ENCODE measurements at regions not wholly inside any gene's neighbourhood (a gene's known extent, or its start where the extent isn't known, plus 50 kb on each side); places are given as distances from the start of the nearest gene placed in this dataset.

DNA sequence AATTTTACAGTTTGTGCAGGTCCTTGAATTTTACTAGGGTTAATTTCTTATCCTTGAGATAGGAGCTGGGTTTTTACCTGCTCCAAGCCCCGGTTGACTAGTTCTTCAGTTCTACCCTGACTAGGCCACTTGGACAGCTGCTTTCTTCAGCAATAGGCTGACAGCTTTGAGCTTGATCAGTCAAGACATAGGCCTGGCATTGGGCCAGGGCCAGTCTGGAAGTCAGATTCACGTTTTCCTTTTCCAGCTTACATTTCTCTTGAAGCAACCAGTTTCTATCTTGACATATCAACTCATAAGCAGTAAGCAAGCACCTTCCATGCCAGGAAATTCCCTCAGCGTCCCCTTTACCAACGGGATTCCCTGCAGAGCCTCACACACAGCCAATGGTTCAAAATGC lies 63.7 kb upstream of the AJAP1 start:
- H3K4me3 ChIP-seq (ENCODE audit: control insufficient read depth, low read depth, low read length) = no peak overlapping the region
- TF ChIP-seq, protein P1, sequence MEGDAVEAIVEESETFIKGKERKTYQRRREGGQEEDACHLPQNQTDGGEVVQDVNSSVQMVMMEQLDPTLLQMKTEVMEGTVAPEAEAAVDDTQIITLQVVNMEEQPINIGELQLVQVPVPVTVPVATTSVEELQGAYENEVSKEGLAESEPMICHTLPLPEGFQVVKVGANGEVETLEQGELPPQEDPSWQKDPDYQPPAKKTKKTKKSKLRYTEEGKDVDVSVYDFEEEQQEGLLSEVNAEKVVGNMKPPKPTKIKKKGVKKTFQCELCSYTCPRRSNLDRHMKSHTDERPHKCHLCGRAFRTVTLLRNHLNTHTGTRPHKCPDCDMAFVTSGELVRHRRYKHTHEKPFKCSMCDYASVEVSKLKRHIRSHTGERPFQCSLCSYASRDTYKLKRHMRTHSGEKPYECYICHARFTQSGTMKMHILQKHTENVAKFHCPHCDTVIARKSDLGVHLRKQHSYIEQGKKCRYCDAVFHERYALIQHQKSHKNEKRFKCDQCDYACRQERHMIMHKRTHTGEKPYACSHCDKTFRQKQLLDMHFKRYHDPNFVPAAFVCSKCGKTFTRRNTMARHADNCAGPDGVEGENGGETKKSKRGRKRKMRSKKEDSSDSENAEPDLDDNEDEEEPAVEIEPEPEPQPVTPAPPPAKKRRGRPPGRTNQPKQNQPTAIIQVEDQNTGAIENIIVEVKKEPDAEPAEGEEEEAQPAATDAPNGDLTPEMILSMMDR (conservative IDR thresholded peaks at IDR 0.05; ENCODE audit: control insufficient read depth, insufficient read depth, low read depth, low read length) = no peak
- DNase-seq (ENCODE audit: low read depth) = no peak

DNA sequence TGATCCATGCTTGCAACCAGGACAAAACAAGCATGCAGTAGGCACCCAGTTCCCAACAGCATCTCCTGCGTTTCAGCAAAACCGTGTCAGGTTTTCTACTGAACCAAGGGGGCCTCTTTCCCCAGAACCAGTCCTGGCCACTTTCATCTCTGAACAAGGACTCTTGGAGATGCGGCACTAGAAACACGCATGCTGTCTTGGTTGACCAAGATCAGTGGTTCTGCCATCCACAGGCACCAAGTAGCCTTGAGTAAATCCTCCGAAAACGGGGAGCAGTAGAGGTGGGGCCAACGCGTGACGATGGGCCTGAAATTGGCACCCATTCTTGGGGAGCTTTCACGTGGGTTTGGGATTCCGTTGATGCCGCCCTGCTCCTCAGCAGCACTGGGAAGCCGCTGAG lies 62.5 kb upstream of the AJAP1 start:
- H3K4me3 ChIP-seq (ENCODE audit: control insufficient read depth, low read depth, low read length) = no peak overlapping the region
- TF ChIP-seq, protein P1 (conservative IDR thresholded peaks at IDR 0.05; ENCODE audit: control insufficient read depth, insufficient read depth, low read depth, low read length) = no peak
- DNase-seq (ENCODE audit: low read depth) = no peak

- H3K4me3 ChIP-seq (ENCODE audit: control insufficient read depth, low read depth, low read length) = no peak overlapping the region
- no peak for DNase-seq (ENCODE audit: low read depth)
- TF ChIP-seq, protein P1 (conservative IDR thresholded peaks at IDR 0.05; ENCODE audit: control insufficient read depth, insufficient read depth, low read depth, low read length) = no peak
Measured at GRCh38 chr1:4593106-4593505, 61.3 kb upstream of the AJAP1 start.

DNA sequence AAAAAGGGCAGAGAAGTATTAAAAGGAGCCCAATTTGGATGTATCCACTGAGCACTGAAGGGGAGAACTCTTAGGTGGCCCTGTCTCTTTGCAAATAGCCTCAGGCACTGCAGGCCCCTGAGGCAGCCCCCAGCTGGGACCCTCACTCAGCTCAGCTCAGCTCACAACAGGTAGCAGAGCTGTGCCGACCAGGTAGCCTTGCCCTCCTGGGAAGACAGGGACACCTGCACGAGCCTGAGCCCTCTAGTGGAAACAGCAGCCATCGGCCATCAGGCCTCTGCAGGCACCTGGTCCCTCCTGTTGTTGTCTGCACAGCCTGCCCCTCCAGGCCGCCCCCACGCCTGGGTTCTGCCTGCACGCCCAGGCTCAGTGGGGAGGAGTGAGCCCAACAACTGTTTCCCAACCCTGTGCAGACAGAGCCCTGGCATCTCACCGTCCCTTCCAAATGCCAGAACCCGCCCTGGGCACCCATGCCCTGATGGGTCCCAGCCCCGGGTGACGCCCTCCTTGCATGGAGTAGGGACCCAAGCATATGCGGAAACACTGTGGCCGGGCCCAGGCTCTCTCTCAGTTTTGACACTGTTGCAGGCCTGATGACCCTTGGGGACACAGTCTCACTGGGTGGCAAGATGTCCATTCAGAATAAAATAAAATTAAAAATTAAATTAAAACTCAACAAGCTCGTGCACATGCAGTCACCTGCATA lies 60.0 kb upstream of the AJAP1 start:
- no peak for DNase-seq (ENCODE audit: low read depth)
- TF ChIP-seq, protein P1 (conservative IDR thresholded peaks at IDR 0.05; ENCODE audit: control insufficient read depth, insufficient read depth, low read depth, low read length) = no peak
- no peak overlapping the region for H3K4me3 ChIP-seq (ENCODE audit: control insufficient read depth, low read depth, low read length)

DNA sequence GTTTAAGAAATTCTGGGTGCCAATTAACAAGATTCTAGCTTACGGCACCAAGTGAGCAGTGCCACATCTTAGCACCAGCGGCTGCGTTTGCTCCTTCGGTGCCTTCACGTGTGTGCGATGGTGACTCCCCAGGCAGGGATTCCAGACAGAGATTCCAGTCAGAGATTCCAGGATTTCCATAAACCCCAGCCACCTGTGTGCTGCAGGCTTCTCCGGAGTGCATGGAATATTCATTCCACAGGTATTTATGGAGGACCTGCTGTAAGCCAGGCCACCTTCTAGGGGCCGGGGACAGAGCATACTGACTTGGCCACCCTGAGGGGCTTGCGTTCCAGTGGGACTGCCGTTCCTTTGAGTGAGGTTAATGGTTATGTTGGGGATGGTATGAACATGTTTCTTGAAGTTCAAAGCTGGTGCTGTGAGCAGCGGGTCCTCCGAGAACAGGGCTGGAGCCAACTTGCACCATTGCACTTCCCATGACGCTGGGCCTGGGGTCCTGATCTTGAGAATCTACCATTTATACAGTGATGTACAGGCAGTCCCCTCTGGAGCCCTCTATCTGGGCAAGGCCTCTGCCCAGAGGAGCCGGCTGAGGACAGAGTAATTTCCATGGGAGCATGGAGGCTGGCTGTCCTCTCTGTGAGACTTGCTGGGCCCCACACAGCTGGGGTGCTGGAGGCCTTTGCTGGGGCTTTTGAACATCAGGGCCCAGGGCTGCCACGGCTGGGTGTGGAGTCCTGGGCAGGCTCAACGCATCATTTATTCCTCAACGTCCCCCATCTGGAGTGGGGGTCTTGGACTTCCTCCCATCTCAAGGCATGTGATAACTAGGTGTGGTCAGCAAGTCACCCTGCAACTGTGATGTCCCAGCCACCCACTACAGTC lies 58.8 kb upstream of the AJAP1 start:
- DNase-seq (ENCODE audit: low read depth) = no peak
- no peak overlapping the region for H3K4me3 ChIP-seq (ENCODE audit: control insufficient read depth, low read depth, low read length)
- TF ChIP-seq, protein P1 (conservative IDR thresholded peaks at IDR 0.05; ENCODE audit: control insufficient read depth, insufficient read depth, low read depth, low read length) = no peak

GRCh38 chr1:4596486-4596885 lies 57.9 kb upstream of the AJAP1 start:
- TF ChIP-seq, protein P1 (conservative IDR thresholded peaks at IDR 0.05; ENCODE audit: control insufficient read depth, insufficient read depth, low read depth, low read length) = no peak
- DNase-seq (ENCODE audit: low read depth) = no peak
- H3K4me3 ChIP-seq (ENCODE audit: control insufficient read depth, low read depth, low read length) = no peak overlapping the region
